H1 (cell line): ENCODE measurements at regions not wholly inside any gene's neighbourhood (a gene's known extent, or its start where the extent isn't known, plus 50 kb on each side); places are given as distances from the start of the nearest gene placed in this dataset.
A peak's percentile ranks its signal among the peaks of the same experiment; 100 is the strongest.

Source experiments
- CTCF ChIA-PET: fragments of 300-600 bp; sonication (Branson Sonifier 250); formaldehyde crosslinking; loops from one replicate; lab custom pipeline; 2021; ENCODE audit not compliant: partially characterized antibody; lab: Charles Lee
- POLR2A ChIA-PET: fragments of 300-600 bp; sonication (Branson Sonifier 250); formaldehyde crosslinking; loops from one replicate; lab custom pipeline; 2021; ENCODE audit warnings: inconsistent platforms; ENCODE audit not compliant: partially characterized antibody; lab: Charles Lee
- DNase-seq, 2 experiments: peaks; one replicate each; pipeline versions ENCODE4 v3.0.0 to v3.0.0-alpha.2; 2010 to 2022; ENCODE audit warnings: low spot score in 2 of 2, low read depth in 1 of 2, mixed read lengths in 1 of 2
- FAIRE-seq: peaks from 2 replicates; lab custom pipeline; 2011; peaks lifted over from hg19 to GRCh38; lab: Jason Lieb, UNC
- H2AFZ ChIP-seq: 2 replicates; pipeline ENCODE4 v1.8.1; 2012; ENCODE audit warnings: low read length, inconsistent platforms
- H2AK5ac ChIP-seq: 2 replicates; pipeline ENCODE4 v1.6.1; 2013; ENCODE audit warnings: low read depth, low read length
- H2BK120ac ChIP-seq: replicated peaks from 2 replicates; pipeline ENCODE3; 2013; ENCODE audit warnings: low read depth, low read length, inconsistent platforms
- H2BK12ac ChIP-seq: 2 replicates; pipeline ENCODE4 v1.6.1; 2013; ENCODE audit warnings: low read depth, low read length
- H2BK15ac ChIP-seq: 2 replicates; pipeline ENCODE4 v1.6.1; 2013; ENCODE audit warnings: low read length
- H2BK20ac ChIP-seq: 2 replicates; pipeline ENCODE4 v1.6.1; 2013; ENCODE audit warnings: low read length
- H2BK5ac ChIP-seq: 2 replicates; pipeline ENCODE4 v1.6.1; 2013; ENCODE audit warnings: low read depth, low read length
- H3K14ac ChIP-seq: 2 replicates; pipeline ENCODE4 v1.6.1; 2013; ENCODE audit warnings: inconsistent platforms; ENCODE audit not compliant: insufficient read length
- H3K18ac ChIP-seq: 2 replicates; pipeline ENCODE4 v1.6.1; 2013; ENCODE audit warnings: low read length; ENCODE audit errors: extremely low read depth
- H3K23ac ChIP-seq: 2 replicates; pipeline ENCODE4 v1.6.1; 2013; ENCODE audit warnings: inconsistent platforms; ENCODE audit not compliant: insufficient read length
- H3K23me2 ChIP-seq: 2 replicates; pipeline ENCODE4 v1.6.1; 2013; ENCODE audit warnings: low read depth, low read length
- H3K27ac ChIP-seq: 2 replicates; pipeline ENCODE4 v1.6.1; 2011; ENCODE audit warnings: low read depth, low read length, inconsistent platforms
- H3K27me3 ChIP-seq, 4 experiments: replicated peaks in 1 of 4; 1 replicate in 1 of 4; 2 replicates in 3 of 4; pipeline versions ENCODE4 v1.6.1 to v1.8.1; 2011 to 2013; ENCODE audit warnings: low read length in 3 of 4, mild to moderate bottlenecking in 3 of 4, inconsistent platforms in 2 of 4, mixed read lengths in 2 of 4, moderate library complexity in 1 of 4; ENCODE audit not compliant: control insufficient read depth in 3 of 4, insufficient read depth in 3 of 4; ENCODE audit errors: extremely low read depth in 1 of 4
- H3K36me3 ChIP-seq, 4 experiments: 2 replicates each; pipeline versions ENCODE4 v1.6.1 to v1.8.1; 2011 to 2013; ENCODE audit warnings: mild to moderate bottlenecking in 4 of 4, low read length in 3 of 4, moderate library complexity in 2 of 4, control low read depth in 1 of 4, inconsistent platforms in 1 of 4; ENCODE audit not compliant: insufficient read depth in 4 of 4, control insufficient read depth in 2 of 4
- H3K4ac ChIP-seq: replicated peaks from 2 replicates; pipeline ENCODE3; 2013; ENCODE audit warnings: low read length, low read depth, mixed read lengths, inconsistent platforms; ENCODE audit not compliant: insufficient read length
- H3K4me1 ChIP-seq, 4 experiments: replicated peaks in 1 of 4; 1 replicate in 1 of 4; 2 replicates in 3 of 4; pipeline versions ENCODE4 v1.6.1 to v1.8.1; 2011 to 2013; ENCODE audit warnings: low read length in 3 of 4, inconsistent platforms in 2 of 4, mixed read lengths in 1 of 4; ENCODE audit not compliant: insufficient read depth in 4 of 4, control insufficient read depth in 3 of 4
- H3K4me2 ChIP-seq, 2 experiments: 2 replicates each; pipeline versions ENCODE4 v1.6.1 to v1.8.1; 2011 to 2013; ENCODE audit warnings: low read depth in 2 of 2, low read length in 2 of 2, control low read depth in 1 of 2, inconsistent platforms in 1 of 2, mild to moderate bottlenecking in 1 of 2; ENCODE audit not compliant: insufficient read depth in 1 of 2
- H3K4me3 ChIP-seq, 4 experiments: fragments of 200-600, 300-600 bp in 1 of 4; sonication (generic), shearing (Covaris generic), sonication (Bioruptor Twin) in 1 of 4; 2 replicates each; pipeline versions ENCODE4 v1.5.1 to v1.8.1; 2011 to 2016; ENCODE audit warnings: low read length in 4 of 4, low read depth in 3 of 4, control low read depth in 2 of 4, inconsistent platforms in 2 of 4, mild to moderate bottlenecking in 2 of 4, mixed read lengths in 1 of 4, moderate library complexity in 1 of 4; ENCODE audit not compliant: insufficient read depth in 2 of 4; ENCODE audit errors: extremely low read depth in 1 of 4
- H3K56ac ChIP-seq: replicated peaks from 2 replicates; pipeline ENCODE3; 2013; ENCODE audit warnings: low read depth, mild to moderate bottlenecking, mixed read lengths, low read length, inconsistent platforms; ENCODE audit not compliant: insufficient read length
- H3K79me1 ChIP-seq: 2 replicates; pipeline ENCODE4 v1.6.1; 2013; ENCODE audit warnings: low read depth, low read length, control low read depth
- H3K79me2 ChIP-seq, 2 experiments: 2 replicates each; pipeline versions ENCODE4 v1.6.1 to v1.8.1; 2012 to 2013; ENCODE audit warnings: low read length in 2 of 2, mild to moderate bottlenecking in 2 of 2, inconsistent platforms in 1 of 2; ENCODE audit not compliant: insufficient read depth in 2 of 2, control insufficient read depth in 1 of 2
- H3K9ac ChIP-seq, 4 experiments: replicated peaks in 1 of 4; 1 replicate in 1 of 4; 2 replicates in 3 of 4; pipeline versions ENCODE4 v1.6.1 to v1.8.1; 2011 to 2013; ENCODE audit warnings: low read depth in 3 of 4, low read length in 3 of 4, control low read depth in 2 of 4, mild to moderate bottlenecking in 2 of 4, moderate library complexity in 2 of 4, inconsistent platforms in 1 of 4; ENCODE audit errors: extremely low read depth in 1 of 4
- H3K9me3 ChIP-seq, 2 experiments: 2 replicates each; pipeline versions ENCODE4 v1.6.1 to v1.8.1; 2012 to 2013; ENCODE audit warnings: mild to moderate bottlenecking in 2 of 2, moderate library complexity in 2 of 2, control low read depth in 1 of 2, inconsistent platforms in 1 of 2, low read depth in 1 of 2, low read length in 1 of 2, mixed read lengths in 1 of 2; ENCODE audit not compliant: insufficient read depth in 2 of 2
- H4K20me1 ChIP-seq, 2 experiments: replicated peaks in 1 of 2; 2 replicates each; pipeline versions ENCODE3 to v1.8.1; 2011 to 2013; ENCODE audit warnings: inconsistent platforms in 2 of 2, low read length in 2 of 2, mild to moderate bottlenecking in 1 of 2; ENCODE audit not compliant: insufficient read depth in 2 of 2, control insufficient read depth in 1 of 2
- H4K5ac ChIP-seq: 2 replicates; pipeline ENCODE4 v1.6.1; 2013; ENCODE audit warnings: low read length, low read depth, mixed read lengths, inconsistent platforms; ENCODE audit not compliant: insufficient read length
- H4K8ac ChIP-seq: 2 replicates; pipeline ENCODE4 v1.8.0; 2013; ENCODE audit warnings: mild to moderate bottlenecking, moderate library complexity, low read length, inconsistent platforms; ENCODE audit not compliant: insufficient read depth; ENCODE audit errors: extremely low read depth
- H4K91ac ChIP-seq: replicated peaks from 2 replicates; pipeline ENCODE3; 2013; ENCODE audit warnings: low read length, mixed read lengths, inconsistent platforms; ENCODE audit not compliant: insufficient read length
- CREB1 ChIP-seq: IDR thresholded peaks from 2 replicates; pipeline ENCODE4 v1.6.1; 2012; ENCODE audit warnings: inconsistent platforms
- HDAC2 ChIP-seq, 2 experiments: fragments of 300-600 bp in 1 of 2; sonication (generic) in 1 of 2; IDR thresholded peaks; 2 replicates each; pipeline ENCODE4 v1.6.1; 2011 to 2012; ENCODE audit warnings: low read depth in 2 of 2, low read length in 2 of 2, mild to moderate bottlenecking in 2 of 2, moderate library complexity in 2 of 2, borderline replicate concordance in 1 of 2, inconsistent platforms in 1 of 2
- JUND ChIP-seq: IDR thresholded peaks from 2 replicates; pipeline ENCODE4 v1.6.1; 2011; ENCODE audit warnings: mild to moderate bottlenecking, improper control_type of control experiment, low read length
- SIX5 ChIP-seq: IDR thresholded peaks from 2 replicates; pipeline ENCODE4 v1.6.1; 2011; ENCODE audit warnings: mild to moderate bottlenecking, low read depth, low read length
- SP1 ChIP-seq: IDR thresholded peaks from 2 replicates; pipeline ENCODE4 v1.6.1; 2011; ENCODE audit warnings: low read depth, low read length
- SRF ChIP-seq: IDR thresholded peaks from 2 replicates; pipeline ENCODE4 v1.6.1; 2011; ENCODE audit warnings: mild to moderate bottlenecking, low read depth, low read length, moderate library complexity
- SUZ12 ChIP-seq: fragments of 200-600 bp; sonication (generic); IDR thresholded peaks from 2 replicates; pipeline ENCODE4 v1.6.1; 2012; ENCODE audit warnings: mild to moderate bottlenecking, inconsistent platforms, low read length, moderate library complexity, mixed read lengths
- TBP ChIP-seq: IDR thresholded peaks from 2 replicates; pipeline ENCODE4 v1.6.1; 2011; ENCODE audit warnings: low read depth, low read length, improper control_type of control experiment
- WGBS, 2 experiments: shearing (Covaris generic) in 1 of 2; methylation state at CpG; one replicate each; pipeline versions ENCODE4 v1.1.6 to v1.1.7; 2013 to 2015; ENCODE audit warnings: low lambda C conversion rate in 2 of 2, mixed read lengths in 2 of 2, inconsistent platforms in 1 of 2, low coverage in 1 of 2, missing lambda C conversion rate in 1 of 2; ENCODE audit not compliant: insufficient replicate concordance in 2 of 2, insufficient coverage in 1 of 2, insufficient read length in 1 of 2; ENCODE audit errors: extremely low coverage in 1 of 2, missing lambda C conversion rate in 1 of 2; 5-methylcytosine and 5-hydroxymethylcytosine counted together
- TF ChIP-seq, protein P1 (sequence below): IDR thresholded peaks from 2 replicates; pipeline ENCODE4 v1.6.1; 2011; ENCODE audit warnings: low read depth, mild to moderate bottlenecking, low read length; ENCODE audit not compliant: insufficient read depth
- TF ChIP-seq, protein P2 (sequence below): IDR thresholded peaks from 2 replicates; pipeline ENCODE4 v1.6.1; 2012; ENCODE audit warnings: inconsistent platforms

DNA sequence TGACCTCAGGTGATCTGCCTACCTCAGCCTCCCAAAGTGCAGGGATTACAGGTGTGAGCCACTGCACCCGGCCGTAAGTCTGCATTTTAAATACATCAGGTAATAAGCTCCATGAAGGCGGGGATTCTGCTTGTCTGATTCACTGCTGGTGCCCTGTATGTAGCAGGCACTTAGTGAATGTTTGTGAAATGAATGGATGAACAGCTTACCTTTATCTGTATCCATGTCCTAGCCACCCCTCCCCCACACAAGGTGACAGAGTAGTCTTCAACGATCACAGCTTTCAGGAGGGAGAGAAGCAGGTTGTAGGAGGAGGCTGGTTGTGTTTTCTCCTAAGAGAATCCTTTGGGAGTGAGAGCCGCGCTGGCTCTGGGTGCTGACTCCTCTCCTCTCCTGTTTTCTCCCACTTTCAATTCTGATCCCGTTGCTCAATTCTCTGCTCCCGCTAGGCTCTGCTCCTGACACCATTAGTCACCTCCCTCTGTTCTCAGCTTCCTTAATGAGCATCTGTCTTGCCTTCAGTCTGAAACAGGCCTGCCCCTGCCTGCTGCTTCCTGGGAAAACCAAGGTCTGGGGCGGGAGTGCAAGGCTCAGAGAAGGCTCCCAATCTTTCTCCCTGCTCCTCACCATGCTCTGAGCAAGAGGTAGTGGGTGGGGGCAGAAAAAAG, 88.8 kb upstream of the CTNNA1 start:
- Histone ChIP-seq H3K27ac (no peak overlapping the region), H3K79me1 (no peaks in the 10 kb centered on the region), H2BK120ac (no peak overlapping the region), H3K23ac (no peak overlapping the region), H3K14ac (no peak overlapping the region), H3K36me3 (no peaks in the 10 kb centered on the region), H2AFZ (peak overlapping the region; percentile 64; the same call in 1 of the 2 replicates), H3K9ac (no peak overlapping the region), H2BK12ac (0 out of 2 replicates have a peak overlapping the region, but pooled peaks have one; percentile 2), H2BK5ac (no peak overlapping the region), H4K20me1 (no peaks in the 10 kb centered on the region), H3K9me3 (no peaks in the 10 kb centered on the region), H3K18ac (no peak overlapping the region), H4K8ac (no peak overlapping the region; the same call in 1 of the 2 replicates), H4K5ac (no peak overlapping the region), H4K91ac (peak overlapping the region; percentile 68), H2BK15ac (no peak overlapping the region), H2AK5ac (no peak overlapping the region), H3K23me2 (no peaks in the 10 kb centered on the region; the same call in 1 of the 2 replicates), H3K4me3 (no peak overlapping the region), H2BK20ac (0 out of 2 replicates have a peak overlapping the region, but pooled peaks have one; percentile 34), H3K4me2 (peak overlapping the region in 1 of 2 experiments; percentile 21; a peak in 1 of 4 replicates), H3K4ac (no peak overlapping the region), H3K56ac (no peak overlapping the region), H3K79me2 (no peaks in the 10 kb centered on the region), H3K27me3 (no peaks in the 10 kb centered on the region; a peak in 1 of 7 replicates), H3K4me1 (peaks cover 0 to 5% (median 2%) of the 10 kb centered on the region in 4 experiments; a peak in 3 of 7 replicates)
- ChIA-PET POLR2A (interaction anchor here (0.8 to 1.2 kb wide), 4 partner anchors 24 to 629 kb away, joined by 3 to 4 read pairs (median 3); partner anchors contain the start of gene MATR3), CTCF (interaction anchor here (0.7 to 1.7 kb wide), 9 partner anchors 8 to 160 kb away, joined by 3 to 10 read pairs (median 4); no protein-coding TSS in a partner anchor)
- FAIRE-seq (no peak), DNase-seq (no peak)
- WGBS, 2 experiments = 86% methylated on average over 9 of the region's 9 CpGs; no CpG with 5 or more reads in 1 of the 2 experiments
- TF ChIP-seq TBP = no peak
- TF ChIP-seq SRF = no peak
- TF ChIP-seq, protein P1, sequence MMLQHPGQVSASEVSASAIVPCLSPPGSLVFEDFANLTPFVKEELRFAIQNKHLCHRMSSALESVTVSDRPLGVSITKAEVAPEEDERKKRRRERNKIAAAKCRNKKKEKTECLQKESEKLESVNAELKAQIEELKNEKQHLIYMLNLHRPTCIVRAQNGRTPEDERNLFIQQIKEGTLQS = no peak
- TF ChIP-seq SUZ12 = no peak
- no peak for TF ChIP-seq CREB1
- TF ChIP-seq SIX5 = no peak
- TF ChIP-seq SP1 = no peak
- no peak for TF ChIP-seq HDAC2 (IDR thresholded peaks at IDR 0.05; ENCODE audit: borderline replicate concordance in 1 of 2, low read depth in 2 of 2, low read length in 2 of 2)
- no peak for TF ChIP-seq JUND
- TF ChIP-seq, protein P2, sequence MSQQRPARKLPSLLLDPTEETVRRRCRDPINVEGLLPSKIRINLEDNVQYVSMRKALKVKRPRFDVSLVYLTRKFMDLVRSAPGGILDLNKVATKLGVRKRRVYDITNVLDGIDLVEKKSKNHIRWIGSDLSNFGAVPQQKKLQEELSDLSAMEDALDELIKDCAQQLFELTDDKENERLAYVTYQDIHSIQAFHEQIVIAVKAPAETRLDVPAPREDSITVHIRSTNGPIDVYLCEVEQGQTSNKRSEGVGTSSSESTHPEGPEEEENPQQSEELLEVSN = no peak
